AG04450 (cell line): ENCODE measurements at regions not wholly inside any gene's neighbourhood (a gene's known extent, or its start where the extent isn't known, plus 50 kb on each side); places are given as distances from the start of the nearest gene placed in this dataset.

Experiments
- CTCF ChIA-PET: fragments of 300-600, 350-600 bp; formaldehyde crosslinking; extraction: SDS; loops from one replicate; lab custom pipeline; 2022; ENCODE audit warnings: antibody characterized with exemption, inconsistent platforms; lab: Charles Lee
- POLR2A ChIA-PET: fragments of 350-600 bp; formaldehyde crosslinking; extraction: SDS; loops from one replicate; lab custom pipeline; 2021; ENCODE audit warnings: antibody characterized with exemption, inconsistent platforms; lab: Yijun Ruan, JAX
- DNase-seq: peaks from one replicate; pipeline ENCODE4 v3.0.0-alpha.2; 2011; ENCODE audit warnings: low read depth, low spot score
- H3K27ac ChIP-seq: one replicate; pipeline ENCODE4 v1.5.1; 2012; ENCODE audit warnings: low read depth, low read length, control low read depth
- H3K27me3 ChIP-seq: one replicate; pipeline ENCODE4 v1.6.0; 2012; ENCODE audit warnings: low read length; ENCODE audit not compliant: control insufficient read depth, insufficient read depth
- H3K4me3 ChIP-seq: 2 replicates; pipeline ENCODE4 v1.5.1; 2011; ENCODE audit warnings: mild to moderate bottlenecking, low read depth, low read length, control low read depth
- H3K9me3 ChIP-seq: 2 replicates; pipeline ENCODE4 v1.5.1; 2012; ENCODE audit warnings: low read length; ENCODE audit not compliant: control insufficient read depth, insufficient read depth
- CTCF ChIP-seq: IDR thresholded peaks from 2 replicates; pipeline ENCODE4 v1.5.1; 2011; ENCODE audit warnings: low read depth, low read length, control low read depth, inconsistent platforms

GRCh38 chr2:221200184-221200839 is 371.8 kb downstream of the EPHA4 start:
- no peak for TF ChIP-seq CTCF
- Histone ChIP-seq H3K9me3 (no peaks in the 10 kb centered on the region), H3K4me3 (no peak overlapping the region), H3K27ac (no peak overlapping the region), H3K27me3 (no peaks in the 10 kb centered on the region)
- no peak for DNase-seq
- CTCF ChIA-PET: interaction anchor here (0.7 kb wide), 1 partner anchor 445 kb away, joined by 5 read pairs; no protein-coding TSS in a partner anchor
- POLR2A ChIA-PET: no interaction called here

GRCh38 chr2:221202431-221202830 is 369.7 kb downstream of the EPHA4 start:
- H3K27ac ChIP-seq: no peak overlapping the region
- ChIA-PET CTCF (no interaction called here), POLR2A (no interaction called here)
- H3K9me3 ChIP-seq: no peaks in the 10 kb centered on the region
- no peak for TF ChIP-seq CTCF
- DNase-seq: no peak
- H3K4me3 ChIP-seq: no peak overlapping the region
- H3K27me3 ChIP-seq: no peaks in the 10 kb centered on the region

GRCh38 chr2:221203125-221203524 is 369.0 kb downstream of the EPHA4 start:
- ChIA-PET POLR2A (no interaction called here), CTCF (no interaction called here)
- Histone ChIP-seq H3K9me3 (no peaks in the 10 kb centered on the region), H3K27ac (no peak overlapping the region), H3K4me3 (no peak overlapping the region), H3K27me3 (no peaks in the 10 kb centered on the region)
- no peak for DNase-seq
- TF ChIP-seq CTCF: no peak

- no peak overlapping the region for H3K4me3 ChIP-seq
- ChIA-PET POLR2A (no interaction called here), CTCF (no interaction called here)
- DNase-seq: no peak
- no peaks in the 10 kb centered on the region for H3K9me3 ChIP-seq
- no peak for TF ChIP-seq CTCF
- H3K27ac ChIP-seq: no peak overlapping the region
- H3K27me3 ChIP-seq: no peaks in the 10 kb centered on the region
Observed at GRCh38 chr2:221203856-221204255, 368.2 kb downstream of the EPHA4 start.

GRCh38 chr2:221204699-221205098 is 367.4 kb downstream of the EPHA4 start:
- ChIA-PET POLR2A (no interaction called here), CTCF (no interaction called here)
- no peak overlapping the region for H3K27ac ChIP-seq
- no peak for TF ChIP-seq CTCF
- H3K27me3 ChIP-seq: no peaks in the 10 kb centered on the region
- no peaks in the 10 kb centered on the region for H3K9me3 ChIP-seq
- DNase-seq: no peak
- H3K4me3 ChIP-seq: no peak overlapping the region
